GM23338 (cell line): ENCODE measurements at regions not wholly inside any gene's neighbourhood (a gene's known extent, or its start where the extent isn't known, plus 50 kb on each side); places are given as distances from the start of the nearest gene placed in this dataset.

ENCODE experiments used
- ATAC-seq: fragments of 200-7000 bp; cut with Tn5 transposase; 3 replicates; pipeline ENCODE4 v1.9.1; 2020
- DNase-seq: peaks from one replicate; pipeline ENCODE4 v3.0.0-alpha.2; 2015; ENCODE audit warnings: low spot score
- H2AFZ ChIP-seq: fragments of 200-600 bp; sonication (generic); 2 replicates; pipeline ENCODE4 v1.8.0; 2016; ENCODE audit warnings: antibody characterized with exemption, mild to moderate bottlenecking, moderate library complexity
- H3F3A ChIP-seq: fragments of 200-600 bp; sonication (generic); replicated peaks from 2 replicates; pipeline ENCODE4 v1.8.0; 2017; ENCODE audit warnings: antibody characterized with exemption, mixed run types, low read depth
- H3K27ac ChIP-seq: fragments of 200-600 bp; sonication (generic); 2 replicates; pipeline ENCODE4 v1.6.1; 2016; ENCODE audit warnings: low read depth
- H3K27me3 ChIP-seq: fragments of 200-600 bp; sonication (generic); 2 replicates; pipeline ENCODE4 v1.8.0; 2016; ENCODE audit warnings: mild to moderate bottlenecking, mixed run types, moderate library complexity; ENCODE audit not compliant: insufficient read depth
- H3K36me3 ChIP-seq: fragments of 200-600 bp; sonication (generic); 2 replicates; pipeline ENCODE4 v1.8.0; 2016; ENCODE audit warnings: mild to moderate bottlenecking; ENCODE audit not compliant: insufficient read depth
- H3K4me1 ChIP-seq: fragments of 200-600 bp; sonication (generic); 2 replicates; pipeline ENCODE4 v1.8.0; 2016; ENCODE audit warnings: mild to moderate bottlenecking, moderate library complexity; ENCODE audit not compliant: insufficient read depth
- H3K4me2 ChIP-seq: fragments of 200-600 bp; sonication (generic); 2 replicates; pipeline ENCODE4 v1.7.1; 2017; ENCODE audit warnings: mixed run types
- H3K4me3 ChIP-seq: fragments of 200-600 bp; sonication (generic); 2 replicates; pipeline ENCODE4 v1.6.1; 2016; ENCODE audit warnings: mixed run types
- H3K79me2 ChIP-seq: fragments of 200-600 bp; sonication (generic); replicated peaks from 2 replicates; pipeline ENCODE4 v1.8.0; 2017; ENCODE audit warnings: mild to moderate bottlenecking; ENCODE audit not compliant: insufficient read depth
- H3K9me2 ChIP-seq: fragments of 200-600 bp; sonication (generic); 2 replicates; pipeline ENCODE4 v1.8.0; 2017; ENCODE audit not compliant: insufficient read depth
- H4K20me1 ChIP-seq: fragments of 200-600 bp; sonication (generic); replicated peaks from 2 replicates; pipeline ENCODE4 v1.8.0; 2017; ENCODE audit warnings: mild to moderate bottlenecking; ENCODE audit not compliant: insufficient read depth
- H3K27ac Mint-ChIP-seq: 2 replicates; pipeline ENCODE4 v1.8.0; 2020; ENCODE audit warnings: inconsistent platforms, mild to moderate bottlenecking, moderate library complexity, mixed read lengths
- H3K27me3 Mint-ChIP-seq: 3 replicates; pipeline ENCODE4 v1.8.0; 2022; ENCODE audit warnings: low read depth, mild to moderate bottlenecking, moderate library complexity, mixed read lengths, inconsistent platforms; ENCODE audit not compliant: insufficient read depth, poor library complexity
- H3K36me3 Mint-ChIP-seq: 3 replicates; pipeline ENCODE4 v1.8.0; 2021; ENCODE audit warnings: low read depth, mild to moderate bottlenecking, inconsistent platforms, moderate library complexity, mixed read lengths
- H3K4me1 Mint-ChIP-seq: 3 replicates; pipeline ENCODE4 v1.8.0; 2020; ENCODE audit warnings: mild to moderate bottlenecking, inconsistent platforms, mixed read lengths
- H3K4me3 Mint-ChIP-seq: 3 replicates; pipeline ENCODE4 v1.8.0; 2021; ENCODE audit warnings: moderate library complexity, mild to moderate bottlenecking, inconsistent platforms, mixed read lengths
- H3K9me3 Mint-ChIP-seq: 3 replicates; pipeline ENCODE4 v1.8.0; 2020; ENCODE audit warnings: moderate library complexity, mild to moderate bottlenecking, inconsistent platforms, mixed read lengths
- CREB1 ChIP-seq: fragments of 250-450 bp; sonication (Bioruptor Pico); IDR thresholded peaks from 2 replicates; pipeline ENCODE4 v1.5.0; 2020; ENCODE audit warnings: low read depth, mild to moderate bottlenecking, moderate library complexity
- EZH2 ChIP-seq: fragments of 200-600 bp; sonication (generic); IDR thresholded peaks from one replicate; pipeline ENCODE4 v1.8.0; 2017; ENCODE audit warnings: antibody characterized with exemption, mild to moderate bottlenecking, low read depth; ENCODE audit not compliant: unreplicated experiment
- EZH2phosphoT487 ChIP-seq: fragments of 200-600 bp; sonication (generic); IDR thresholded peaks from one replicate; pipeline ENCODE4 v1.8.1; 2018; ENCODE audit warnings: antibody characterized with exemption; ENCODE audit not compliant: unreplicated experiment
- JUNB ChIP-seq: IDR thresholded peaks from one replicate; pipeline ENCODE4 v1.6.1; 2016; ENCODE audit warnings: antibody characterized with exemption; ENCODE audit not compliant: unreplicated experiment
- NANOG ChIP-seq: IDR thresholded peaks from 2 replicates; pipeline ENCODE4 v1.6.1; 2016; ENCODE audit warnings: antibody characterized with exemption, borderline replicate concordance
- POLR2AphosphoS5 ChIP-seq: IDR thresholded peaks from 2 replicates; pipeline ENCODE4 v1.6.1; 2016; ENCODE audit warnings: antibody characterized with exemption, low read depth
- STAT1 ChIP-seq: IDR thresholded peaks from one replicate; pipeline ENCODE4 v1.6.1; 2016; ENCODE audit warnings: antibody characterized with exemption; ENCODE audit not compliant: unreplicated experiment
- ZNF114 ChIP-seq: fragments of 250-450 bp; sonication (Bioruptor Pico); IDR thresholded peaks from 2 replicates; pipeline ENCODE4 v1.5.0; 2020; ENCODE audit warnings: mild to moderate bottlenecking, moderate library complexity
- ZNF331 ChIP-seq: fragments of 250-450 bp; sonication (Bioruptor Pico); IDR thresholded peaks from 2 replicates; pipeline ENCODE4 v1.5.0; 2020; ENCODE audit warnings: low read depth, mild to moderate bottlenecking, moderate library complexity
- TF ChIP-seq, protein P1 (sequence below): fragments of 250-450 bp; sonication (Bioruptor Pico); IDR thresholded peaks from 2 replicates; pipeline ENCODE4 v1.5.0; 2020; ENCODE audit warnings: mild to moderate bottlenecking, moderate library complexity
- TF ChIP-seq, protein P2 (sequence below): IDR thresholded peaks from one replicate; pipeline ENCODE4 v1.6.1; 2018; ENCODE audit warnings: antibody characterized with exemption; ENCODE audit not compliant: unreplicated experiment
- TF ChIP-seq, protein P3 (sequence below), 2 experiments: fragments of 200-600 bp in 1 of 2; sonication (generic) in 1 of 2; conservative IDR thresholded peaks; 2 replicates each; pipeline versions ENCODE4 v1.5.1 to v1.6.1; 2016 to 2017; ENCODE audit warnings: antibody characterized with exemption in 2 of 2, low read depth in 2 of 2, mild to moderate bottlenecking in 2 of 2, moderate library complexity in 1 of 2
- TF ChIP-seq, protein P4 (sequence below): IDR thresholded peaks from 2 replicates; pipeline ENCODE4 v1.6.1; 2016; ENCODE audit warnings: antibody characterized with exemption

DNA sequence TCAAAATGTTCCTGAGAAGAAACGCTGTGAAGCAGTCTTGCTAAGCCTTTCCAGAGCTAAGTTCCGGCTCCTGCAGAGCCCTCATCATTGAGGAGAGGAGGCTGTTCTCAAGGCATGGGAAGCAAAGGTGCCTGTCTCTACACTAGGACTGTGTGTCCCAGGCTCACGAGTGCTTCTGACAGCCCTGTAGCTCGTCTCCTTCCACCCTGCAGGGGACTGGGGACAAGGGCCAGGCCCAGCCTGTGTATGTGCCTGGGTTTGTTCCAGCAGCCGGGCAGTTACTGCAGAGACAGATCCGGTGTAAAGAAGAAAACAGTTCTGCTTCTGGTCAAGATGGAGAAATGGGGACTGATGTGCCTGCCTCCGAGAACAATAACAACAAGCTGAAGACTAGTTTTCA is 156.0 kb downstream of the ENGASE start:
- H3K36me3 Mint-ChIP-seq, result no peaks in the 10 kb centered on the region; the same call in 2 of the 3 replicates
- peaks cover 9% of the 10 kb centered on the region for H3K27me3 Mint-ChIP-seq
- no peaks in the 10 kb centered on the region for H3K27me3 ChIP-seq
- no peaks in the 10 kb centered on the region for H4K20me1 ChIP-seq
- ATAC-seq, result no peak
- no peaks in the 10 kb centered on the region for H3K4me1 ChIP-seq
- H3K4me3 Mint-ChIP-seq, result no peak overlapping the region
- H3K4me3 ChIP-seq, result no peak overlapping the region
- no peaks in the 10 kb centered on the region for H3K9me3 Mint-ChIP-seq
- H3K4me1 Mint-ChIP-seq, result peaks cover 7% of the 10 kb centered on the region; the same call in 1 of the 3 replicates
- H3F3A ChIP-seq, result no peaks in the 10 kb centered on the region
- no peak overlapping the region for H3K27ac ChIP-seq
- H3K4me2 ChIP-seq, result no peak overlapping the region
- H3K9me2 ChIP-seq, result no peaks in the 10 kb centered on the region
- no peaks in the 10 kb centered on the region for H3K79me2 ChIP-seq
- no peak overlapping the region for H3K27ac Mint-ChIP-seq
- H2AFZ ChIP-seq, result 0 out of 2 replicates have a peak overlapping the region, but pooled peaks have one; percentile 14
- H3K36me3 ChIP-seq, result no peaks in the 10 kb centered on the region
- no peak for DNase-seq
- TF ChIP-seq, protein P1, sequence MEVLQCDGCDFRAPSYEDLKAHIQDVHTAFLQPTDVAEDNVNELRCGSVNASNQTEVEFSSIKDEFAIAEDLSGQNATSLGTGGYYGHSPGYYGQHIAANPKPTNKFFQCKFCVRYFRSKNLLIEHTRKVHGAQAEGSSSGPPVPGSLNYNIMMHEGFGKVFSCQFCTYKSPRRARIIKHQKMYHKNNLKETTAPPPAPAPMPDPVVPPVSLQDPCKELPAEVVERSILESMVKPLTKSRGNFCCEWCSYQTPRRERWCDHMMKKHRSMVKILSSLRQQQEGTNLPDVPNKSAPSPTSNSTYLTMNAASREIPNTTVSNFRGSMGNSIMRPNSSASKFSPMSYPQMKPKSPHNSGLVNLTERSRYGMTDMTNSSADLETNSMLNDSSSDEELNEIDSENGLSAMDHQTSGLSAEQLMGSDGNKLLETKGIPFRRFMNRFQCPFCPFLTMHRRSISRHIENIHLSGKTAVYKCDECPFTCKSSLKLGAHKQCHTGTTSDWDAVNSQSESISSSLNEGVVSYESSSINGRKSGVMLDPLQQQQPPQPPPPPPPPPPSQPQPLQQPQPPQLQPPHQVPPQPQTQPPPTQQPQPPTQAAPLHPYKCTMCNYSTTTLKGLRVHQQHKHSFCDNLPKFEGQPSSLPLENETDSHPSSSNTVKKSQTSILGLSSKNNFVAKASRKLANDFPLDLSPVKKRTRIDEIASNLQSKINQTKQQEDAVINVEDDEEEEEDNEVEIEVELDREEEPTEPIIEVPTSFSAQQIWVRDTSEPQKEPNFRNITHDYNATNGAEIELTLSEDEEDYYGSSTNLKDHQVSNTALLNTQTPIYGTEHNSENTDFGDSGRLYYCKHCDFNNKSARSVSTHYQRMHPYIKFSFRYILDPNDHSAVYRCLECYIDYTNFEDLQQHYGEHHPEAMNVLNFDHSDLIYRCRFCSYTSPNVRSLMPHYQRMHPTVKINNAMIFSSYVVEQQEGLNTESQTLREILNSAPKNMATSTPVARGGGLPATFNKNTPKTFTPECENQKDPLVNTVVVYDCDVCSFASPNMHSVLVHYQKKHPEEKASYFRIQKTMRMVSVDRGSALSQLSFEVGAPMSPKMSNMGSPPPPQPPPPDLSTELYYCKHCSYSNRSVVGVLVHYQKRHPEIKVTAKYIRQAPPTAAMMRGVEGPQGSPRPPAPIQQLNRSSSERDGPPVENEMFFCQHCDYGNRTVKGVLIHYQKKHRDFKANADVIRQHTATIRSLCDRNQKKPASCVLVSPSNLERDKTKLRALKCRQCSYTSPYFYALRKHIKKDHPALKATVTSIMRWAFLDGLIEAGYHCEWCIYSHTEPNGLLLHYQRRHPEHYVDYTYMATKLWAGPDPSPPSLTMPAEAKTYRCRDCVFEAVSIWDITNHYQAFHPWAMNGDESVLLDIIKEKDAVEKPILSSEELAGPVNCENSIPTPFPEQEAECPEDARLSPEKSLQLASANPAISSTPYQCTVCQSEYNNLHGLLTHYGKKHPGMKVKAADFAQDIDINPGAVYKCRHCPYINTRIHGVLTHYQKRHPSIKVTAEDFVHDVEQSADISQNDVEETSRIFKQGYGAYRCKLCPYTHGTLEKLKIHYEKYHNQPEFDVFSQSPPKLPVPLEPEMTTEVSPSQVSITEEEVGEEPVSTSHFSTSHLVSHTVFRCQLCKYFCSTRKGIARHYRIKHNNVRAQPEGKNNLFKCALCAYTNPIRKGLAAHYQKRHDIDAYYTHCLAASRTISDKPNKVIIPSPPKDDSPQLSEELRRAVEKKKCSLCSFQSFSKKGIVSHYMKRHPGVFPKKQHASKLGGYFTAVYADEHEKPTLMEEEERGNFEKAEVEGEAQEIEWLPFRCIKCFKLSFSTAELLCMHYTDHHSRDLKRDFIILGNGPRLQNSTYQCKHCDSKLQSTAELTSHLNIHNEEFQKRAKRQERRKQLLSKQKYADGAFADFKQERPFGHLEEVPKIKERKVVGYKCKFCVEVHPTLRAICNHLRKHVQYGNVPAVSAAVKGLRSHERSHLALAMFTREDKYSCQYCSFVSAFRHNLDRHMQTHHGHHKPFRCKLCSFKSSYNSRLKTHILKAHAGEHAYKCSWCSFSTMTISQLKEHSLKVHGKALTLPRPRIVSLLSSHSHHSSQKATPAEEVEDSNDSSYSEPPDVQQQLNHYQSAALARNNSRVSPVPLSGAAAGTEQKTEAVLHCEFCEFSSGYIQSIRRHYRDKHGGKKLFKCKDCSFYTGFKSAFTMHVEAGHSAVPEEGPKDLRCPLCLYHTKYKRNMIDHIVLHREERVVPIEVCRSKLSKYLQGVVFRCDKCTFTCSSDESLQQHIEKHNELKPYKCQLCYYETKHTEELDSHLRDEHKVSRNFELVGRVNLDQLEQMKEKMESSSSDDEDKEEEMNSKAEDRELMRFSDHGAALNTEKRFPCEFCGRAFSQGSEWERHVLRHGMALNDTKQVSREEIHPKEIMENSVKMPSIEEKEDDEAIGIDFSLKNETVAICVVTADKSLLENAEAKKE (CRISPR knock-in tag), result no peak
- TF ChIP-seq, protein P2, sequence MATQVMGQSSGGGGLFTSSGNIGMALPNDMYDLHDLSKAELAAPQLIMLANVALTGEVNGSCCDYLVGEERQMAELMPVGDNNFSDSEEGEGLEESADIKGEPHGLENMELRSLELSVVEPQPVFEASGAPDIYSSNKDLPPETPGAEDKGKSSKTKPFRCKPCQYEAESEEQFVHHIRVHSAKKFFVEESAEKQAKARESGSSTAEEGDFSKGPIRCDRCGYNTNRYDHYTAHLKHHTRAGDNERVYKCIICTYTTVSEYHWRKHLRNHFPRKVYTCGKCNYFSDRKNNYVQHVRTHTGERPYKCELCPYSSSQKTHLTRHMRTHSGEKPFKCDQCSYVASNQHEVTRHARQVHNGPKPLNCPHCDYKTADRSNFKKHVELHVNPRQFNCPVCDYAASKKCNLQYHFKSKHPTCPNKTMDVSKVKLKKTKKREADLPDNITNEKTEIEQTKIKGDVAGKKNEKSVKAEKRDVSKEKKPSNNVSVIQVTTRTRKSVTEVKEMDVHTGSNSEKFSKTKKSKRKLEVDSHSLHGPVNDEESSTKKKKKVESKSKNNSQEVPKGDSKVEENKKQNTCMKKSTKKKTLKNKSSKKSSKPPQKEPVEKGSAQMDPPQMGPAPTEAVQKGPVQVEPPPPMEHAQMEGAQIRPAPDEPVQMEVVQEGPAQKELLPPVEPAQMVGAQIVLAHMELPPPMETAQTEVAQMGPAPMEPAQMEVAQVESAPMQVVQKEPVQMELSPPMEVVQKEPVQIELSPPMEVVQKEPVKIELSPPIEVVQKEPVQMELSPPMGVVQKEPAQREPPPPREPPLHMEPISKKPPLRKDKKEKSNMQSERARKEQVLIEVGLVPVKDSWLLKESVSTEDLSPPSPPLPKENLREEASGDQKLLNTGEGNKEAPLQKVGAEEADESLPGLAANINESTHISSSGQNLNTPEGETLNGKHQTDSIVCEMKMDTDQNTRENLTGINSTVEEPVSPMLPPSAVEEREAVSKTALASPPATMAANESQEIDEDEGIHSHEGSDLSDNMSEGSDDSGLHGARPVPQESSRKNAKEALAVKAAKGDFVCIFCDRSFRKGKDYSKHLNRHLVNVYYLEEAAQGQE, result no peak
- TF ChIP-seq, protein P3, sequence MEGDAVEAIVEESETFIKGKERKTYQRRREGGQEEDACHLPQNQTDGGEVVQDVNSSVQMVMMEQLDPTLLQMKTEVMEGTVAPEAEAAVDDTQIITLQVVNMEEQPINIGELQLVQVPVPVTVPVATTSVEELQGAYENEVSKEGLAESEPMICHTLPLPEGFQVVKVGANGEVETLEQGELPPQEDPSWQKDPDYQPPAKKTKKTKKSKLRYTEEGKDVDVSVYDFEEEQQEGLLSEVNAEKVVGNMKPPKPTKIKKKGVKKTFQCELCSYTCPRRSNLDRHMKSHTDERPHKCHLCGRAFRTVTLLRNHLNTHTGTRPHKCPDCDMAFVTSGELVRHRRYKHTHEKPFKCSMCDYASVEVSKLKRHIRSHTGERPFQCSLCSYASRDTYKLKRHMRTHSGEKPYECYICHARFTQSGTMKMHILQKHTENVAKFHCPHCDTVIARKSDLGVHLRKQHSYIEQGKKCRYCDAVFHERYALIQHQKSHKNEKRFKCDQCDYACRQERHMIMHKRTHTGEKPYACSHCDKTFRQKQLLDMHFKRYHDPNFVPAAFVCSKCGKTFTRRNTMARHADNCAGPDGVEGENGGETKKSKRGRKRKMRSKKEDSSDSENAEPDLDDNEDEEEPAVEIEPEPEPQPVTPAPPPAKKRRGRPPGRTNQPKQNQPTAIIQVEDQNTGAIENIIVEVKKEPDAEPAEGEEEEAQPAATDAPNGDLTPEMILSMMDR (conservative IDR thresholded peaks at IDR 0.05; ENCODE audit: low read depth in 2 of 2), result no peak
- TF ChIP-seq EZH2phosphoT487, result no peak
- TF ChIP-seq, protein P4, sequence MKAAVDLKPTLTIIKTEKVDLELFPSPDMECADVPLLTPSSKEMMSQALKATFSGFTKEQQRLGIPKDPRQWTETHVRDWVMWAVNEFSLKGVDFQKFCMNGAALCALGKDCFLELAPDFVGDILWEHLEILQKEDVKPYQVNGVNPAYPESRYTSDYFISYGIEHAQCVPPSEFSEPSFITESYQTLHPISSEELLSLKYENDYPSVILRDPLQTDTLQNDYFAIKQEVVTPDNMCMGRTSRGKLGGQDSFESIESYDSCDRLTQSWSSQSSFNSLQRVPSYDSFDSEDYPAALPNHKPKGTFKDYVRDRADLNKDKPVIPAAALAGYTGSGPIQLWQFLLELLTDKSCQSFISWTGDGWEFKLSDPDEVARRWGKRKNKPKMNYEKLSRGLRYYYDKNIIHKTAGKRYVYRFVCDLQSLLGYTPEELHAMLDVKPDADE, result no peak
- no peak for TF ChIP-seq ZNF331 (CRISPR knock-in tag)
- no peak for TF ChIP-seq ZNF114 (CRISPR knock-in tag)
- TF ChIP-seq POLR2AphosphoS5, result no peak
- no peak for TF ChIP-seq CREB1 (CRISPR knock-in tag)
- no peak for TF ChIP-seq STAT1
- no peak for TF ChIP-seq EZH2
- TF ChIP-seq JUNB, result no peak
- TF ChIP-seq NANOG, result no peak
